HG02763 (cell line): ENCODE measurements at regions not wholly inside any gene's neighbourhood (a gene's known extent, or its start where the extent isn't known, plus 50 kb on each side); places are given as distances from the start of the nearest gene placed in this dataset.
"Not testable (repeated sequence)": the region's sequence is repeated elsewhere in the genome, so short reads cannot be mapped to it uniquely, and the experiment has no call there.

Source experiments
- ATAC-seq: cut with Tn5 transposase; IDR thresholded peaks from one replicate; pipeline ENCODE4 v1.9.1; 2021; ENCODE audit warnings: mild to moderate bottlenecking, moderate library complexity; ENCODE audit not compliant: unreplicated experiment

DNA sequence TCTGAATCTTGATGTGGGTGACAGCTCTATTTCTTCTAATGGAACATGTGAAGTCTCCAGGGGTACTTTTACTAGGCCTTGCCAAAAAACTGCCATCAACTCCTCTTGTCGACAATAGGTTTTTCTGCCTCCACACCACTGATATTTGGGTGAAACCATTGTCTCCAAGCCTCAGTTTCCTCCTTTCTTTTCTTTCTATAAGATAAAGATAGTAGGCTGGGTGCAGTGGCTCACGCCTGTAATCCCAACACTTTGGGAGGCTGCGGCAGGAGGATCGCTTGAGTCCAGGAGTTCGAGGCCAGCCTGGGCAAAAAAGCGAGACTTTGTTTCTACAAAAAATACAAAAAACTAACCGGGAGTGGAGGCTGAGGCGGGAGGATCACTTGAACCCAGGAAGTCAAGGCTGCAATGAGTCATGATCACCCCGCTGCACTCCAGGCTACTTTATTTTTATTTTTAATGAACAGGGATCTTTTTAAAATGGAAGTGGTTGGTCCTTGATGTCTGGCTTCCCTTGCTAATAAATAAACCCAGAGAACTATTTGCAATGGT, 159.9 kb upstream of the TNFAIP3 start:
- ATAC-seq = no peak

DNA sequence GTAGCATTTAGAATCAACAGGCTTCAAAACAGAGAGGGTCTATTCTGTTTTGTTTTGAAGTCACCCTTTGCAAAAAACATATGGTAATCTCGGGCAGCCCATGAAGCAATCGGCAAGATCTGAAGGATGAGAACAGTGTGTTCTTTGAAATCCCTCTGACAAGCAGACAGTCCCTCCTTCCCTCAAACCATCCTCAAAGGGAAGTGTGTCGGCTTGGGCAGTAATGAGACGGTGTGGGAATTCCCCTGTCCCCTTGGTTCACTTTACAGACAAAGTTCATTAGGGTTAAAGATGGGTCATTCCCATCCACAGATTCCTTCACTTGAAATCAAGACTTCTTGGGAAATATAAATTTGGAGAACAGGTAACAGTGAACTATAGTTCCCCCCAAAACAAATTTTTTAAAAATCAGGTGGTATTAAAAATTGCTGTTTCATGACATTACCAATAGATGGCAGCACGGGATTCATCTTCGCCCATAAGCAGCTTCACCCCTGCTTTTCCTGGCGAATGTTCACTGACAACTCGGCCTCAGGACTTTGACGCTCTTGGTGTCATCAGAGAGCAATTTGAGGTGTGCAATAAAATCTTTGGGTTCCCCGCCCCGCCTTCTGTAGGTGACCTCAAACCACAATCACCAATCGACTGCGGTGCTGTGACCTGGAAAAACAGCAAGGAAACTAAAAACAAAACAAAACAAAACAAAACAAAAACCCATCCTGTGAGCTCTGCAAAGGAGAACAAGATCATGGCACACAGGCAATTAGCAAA, 159.3 kb upstream of the TNFAIP3 start:
- peak; percentile 63 for ATAC-seq

DNA sequence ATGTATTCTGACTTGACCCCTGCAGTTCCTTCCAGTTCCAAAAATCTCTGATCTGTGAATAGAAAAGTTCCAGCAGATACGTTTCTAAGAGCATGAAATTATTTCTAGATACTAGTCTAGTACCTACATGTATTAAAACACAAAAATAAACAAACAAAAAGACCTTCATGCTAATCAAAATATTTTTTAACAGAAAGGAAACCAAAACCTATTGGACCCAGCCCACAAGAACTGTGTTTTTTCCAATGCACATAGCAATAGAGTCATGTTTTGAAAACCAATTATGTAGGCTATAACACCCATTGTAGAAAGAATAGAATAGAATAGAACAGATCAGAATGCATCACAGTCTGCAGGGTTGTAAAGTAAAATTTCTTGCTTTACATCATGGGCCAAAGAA, 158.6 kb upstream of the TNFAIP3 start:
- no peak for ATAC-seq

DNA sequence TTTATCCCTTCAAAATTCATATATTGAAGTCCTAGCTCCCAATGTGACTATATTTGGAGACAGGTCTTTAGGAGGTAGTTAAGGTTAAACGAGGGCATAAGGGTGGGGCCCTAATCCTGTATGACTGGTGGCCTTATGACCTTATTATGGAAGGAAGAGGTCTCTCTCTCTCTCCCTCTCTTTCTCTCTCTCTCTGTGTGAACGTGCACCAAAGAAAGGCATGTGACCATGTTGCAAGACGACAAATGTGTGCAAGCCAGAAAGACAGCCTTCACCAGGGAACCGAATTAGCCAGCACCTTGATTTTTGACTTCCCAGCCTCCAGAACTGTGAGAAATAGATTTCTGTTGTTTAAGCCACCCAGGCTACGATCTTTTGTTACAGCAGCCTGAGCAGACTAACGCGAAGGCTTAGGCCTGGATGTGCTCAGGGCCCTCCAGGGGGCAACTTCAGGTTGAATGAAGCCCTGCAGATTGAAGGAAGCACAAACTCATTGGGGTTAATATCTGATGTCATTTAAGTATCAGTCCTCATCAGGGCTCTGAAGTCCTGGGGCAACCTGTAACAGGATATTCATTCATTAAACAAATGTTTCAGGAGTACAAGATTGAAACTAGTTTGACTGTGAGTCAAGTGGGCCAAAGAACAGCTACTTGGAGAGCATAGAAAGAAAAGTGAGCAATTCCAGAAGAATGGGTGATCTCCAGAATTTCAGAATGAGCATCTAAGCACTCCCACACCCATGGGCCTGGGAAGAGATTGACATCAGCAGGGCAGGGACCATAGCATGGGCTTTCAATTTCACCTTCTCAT, 157.4 kb upstream of the TNFAIP3 start:
- ATAC-seq = no peak

DNA sequence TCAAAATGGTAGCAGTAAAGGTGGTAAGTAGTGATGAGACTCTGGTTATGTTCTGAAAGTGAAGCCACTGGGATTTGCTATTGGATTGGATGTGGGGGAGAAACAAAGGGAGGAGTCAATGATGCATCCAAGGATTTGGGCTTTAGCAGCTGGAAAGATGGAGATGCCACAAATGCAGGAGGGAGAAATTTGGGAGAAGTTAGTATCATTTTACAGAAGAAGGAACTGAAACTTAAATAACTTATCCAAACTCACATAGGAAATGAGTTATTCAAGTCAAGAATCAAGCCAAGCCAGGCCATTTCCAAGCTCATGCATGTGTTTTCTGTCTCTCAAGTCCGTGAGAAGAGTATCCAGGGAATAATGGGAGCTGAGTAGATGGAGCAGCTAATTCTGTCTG, 155.1 kb upstream of the TNFAIP3 start:
- no peak for ATAC-seq

DNA sequence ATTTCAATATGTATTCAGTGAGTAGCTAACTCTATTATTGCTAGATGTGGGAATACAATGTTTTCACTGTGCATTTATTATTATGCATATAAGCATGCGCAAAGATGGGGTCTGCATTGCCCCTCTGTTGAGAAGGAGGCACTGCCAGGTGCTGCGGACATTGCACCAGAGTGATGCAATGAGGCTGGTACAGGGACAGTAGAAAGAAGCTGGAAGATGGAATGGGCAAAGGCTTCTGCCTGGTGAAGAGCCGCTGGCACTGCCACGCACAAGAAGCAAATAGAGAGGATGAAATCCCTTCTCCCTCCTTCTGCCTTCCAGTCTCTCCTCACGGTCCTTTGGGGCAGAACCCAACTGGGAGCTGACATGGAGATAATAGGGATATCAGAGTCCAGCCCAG, 154.5 kb upstream of the TNFAIP3 start:
- no peak for ATAC-seq

DNA sequence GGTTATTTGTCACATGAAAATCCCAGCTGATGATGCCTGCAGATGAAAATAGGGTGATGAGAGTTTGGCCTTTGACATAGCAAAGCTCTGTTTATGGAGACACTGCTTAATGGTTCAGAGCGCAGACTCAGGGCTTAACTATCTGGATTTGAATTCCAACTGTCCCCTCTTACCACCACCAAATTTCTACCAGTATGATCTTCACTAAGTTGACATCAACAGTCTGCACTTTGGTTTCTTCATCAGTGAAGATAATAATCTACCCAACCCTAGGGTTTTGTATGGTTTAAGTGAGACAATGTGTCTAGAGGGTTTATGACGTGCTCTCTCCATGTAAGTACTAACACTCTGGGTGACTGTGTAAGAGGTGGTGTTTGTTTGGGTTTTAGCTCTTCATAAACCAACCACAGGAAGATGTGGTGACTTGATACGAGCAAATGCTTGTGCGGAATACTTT, 151.4 kb upstream of the TNFAIP3 start:
- no peak for ATAC-seq

DNA sequence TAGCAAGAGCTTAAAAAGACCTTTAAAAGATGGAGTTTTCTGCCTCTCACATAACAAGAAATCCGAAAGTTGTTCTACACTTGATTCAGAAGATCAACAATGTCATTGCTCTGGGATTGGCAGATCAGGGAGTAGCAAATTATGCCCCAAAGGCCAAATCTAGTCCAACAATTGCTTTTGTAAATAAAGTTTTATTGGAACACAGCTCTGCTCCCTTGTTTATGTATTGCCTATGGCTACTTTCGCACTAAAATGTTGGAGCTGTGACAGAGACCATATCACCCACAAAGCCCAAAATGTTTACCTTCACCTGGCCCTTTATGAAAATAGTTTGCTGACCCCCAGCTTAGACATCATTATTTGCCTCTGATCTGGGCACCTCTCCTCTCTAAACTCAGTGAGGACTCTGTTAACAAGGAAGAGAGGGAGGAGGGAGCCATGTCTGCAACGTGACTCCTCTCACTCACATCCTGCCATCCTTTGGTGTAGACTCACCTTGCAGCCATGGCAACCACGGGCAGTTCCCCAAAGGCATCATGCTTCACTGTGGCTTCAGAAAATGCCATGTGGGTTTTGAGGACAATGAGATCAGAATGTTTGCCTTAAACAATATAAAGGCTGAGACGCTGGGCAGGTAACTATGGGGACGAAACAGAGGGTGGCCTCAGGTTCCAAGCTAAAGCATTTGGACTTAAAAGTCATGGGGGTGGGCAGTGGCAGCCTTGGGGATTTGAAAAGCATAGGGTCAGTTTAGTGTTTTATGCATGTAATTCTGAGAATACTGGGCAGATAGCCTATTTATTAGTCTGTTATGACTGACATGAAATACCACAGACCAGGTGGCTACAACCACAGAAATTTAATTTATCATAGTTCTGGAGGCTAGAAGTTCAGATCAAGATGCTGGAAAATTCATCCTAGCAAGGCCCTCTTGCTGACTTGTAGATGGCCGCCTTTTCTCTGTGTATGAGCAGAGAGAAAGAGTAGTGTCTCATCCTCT, 149.7 kb upstream of the TNFAIP3 start:
- no peak for ATAC-seq

DNA sequence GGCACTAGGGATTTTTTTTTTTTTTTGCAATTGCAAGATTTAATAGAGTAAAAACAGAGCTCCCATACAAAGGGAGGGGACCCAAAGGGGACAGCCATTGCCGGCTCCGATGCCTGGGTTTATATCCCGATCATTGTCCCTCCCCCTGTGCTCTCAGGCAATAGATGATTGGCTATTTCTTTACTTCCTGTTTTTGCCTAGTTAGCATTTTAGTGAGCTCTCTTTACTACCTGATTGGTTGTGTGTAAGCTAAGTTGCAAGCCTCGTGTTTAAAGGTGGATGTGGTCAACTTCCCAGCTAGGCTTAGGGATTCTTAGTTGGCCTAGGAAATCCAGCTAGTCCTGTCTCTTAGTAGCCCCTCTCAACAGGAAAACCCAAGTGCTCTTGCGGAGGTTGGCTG, 148.2 kb upstream of the TNFAIP3 start:
- not testable (repeated sequence) for ATAC-seq

DNA sequence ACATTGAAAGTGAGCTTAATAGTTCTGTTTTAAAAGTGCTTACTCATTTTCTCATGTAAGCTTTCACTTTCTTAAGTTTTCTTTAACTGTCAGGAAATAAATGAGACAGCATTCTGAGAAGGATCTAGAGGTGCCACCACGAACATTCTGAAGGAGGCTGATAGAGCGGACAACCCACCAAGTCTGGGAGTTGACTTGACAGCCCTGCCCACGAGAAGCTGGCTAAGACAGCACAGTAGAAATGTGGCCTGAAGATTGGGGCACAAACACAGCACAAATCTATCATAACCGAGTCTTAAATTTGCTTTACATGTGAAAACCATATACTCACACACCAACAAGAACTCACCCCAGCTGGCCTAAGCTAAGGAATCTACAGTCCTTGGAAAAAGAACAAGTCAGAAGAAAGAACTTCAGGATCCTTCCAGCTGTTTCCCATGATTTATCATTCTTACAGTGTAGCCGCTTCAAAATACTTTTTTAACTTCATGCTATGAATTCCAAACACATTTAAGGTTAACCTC, 144.2 kb upstream of the TNFAIP3 start:
- ATAC-seq = no peak

DNA sequence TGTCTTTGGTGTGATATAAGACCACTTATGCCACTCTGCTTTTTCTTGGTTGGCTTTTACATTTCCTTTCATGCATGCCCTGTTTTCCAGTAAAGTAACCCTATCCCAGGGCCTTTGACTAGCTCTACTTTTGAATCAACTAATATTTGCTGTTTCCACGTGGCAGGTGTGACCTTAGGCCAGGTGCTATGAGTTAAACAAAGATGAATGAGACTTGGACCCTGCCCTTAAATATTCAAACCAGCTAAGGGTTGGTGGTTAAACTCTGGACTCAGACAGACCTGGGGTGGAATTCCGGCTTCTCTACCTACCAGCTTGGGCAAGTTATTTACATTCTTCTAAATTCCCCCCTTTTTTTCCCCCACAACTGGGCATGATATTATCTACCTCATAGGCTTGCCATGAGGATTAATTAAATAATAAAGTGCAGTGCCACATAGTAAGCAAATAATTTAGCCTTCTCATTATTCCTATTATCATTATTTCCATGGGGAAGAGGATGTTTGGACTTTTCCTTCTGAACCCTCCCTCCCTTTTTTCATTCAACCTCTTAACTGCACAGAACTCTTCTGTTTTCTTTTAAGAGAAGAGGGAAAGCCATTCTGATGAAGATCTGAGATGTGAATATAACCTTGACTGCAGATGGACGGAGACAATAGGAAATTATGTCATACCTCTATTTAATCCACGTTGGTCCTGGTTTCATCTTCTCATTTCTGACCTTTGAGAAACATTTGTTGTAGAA, 143.6 kb upstream of the TNFAIP3 start:
- no peak for ATAC-seq

DNA sequence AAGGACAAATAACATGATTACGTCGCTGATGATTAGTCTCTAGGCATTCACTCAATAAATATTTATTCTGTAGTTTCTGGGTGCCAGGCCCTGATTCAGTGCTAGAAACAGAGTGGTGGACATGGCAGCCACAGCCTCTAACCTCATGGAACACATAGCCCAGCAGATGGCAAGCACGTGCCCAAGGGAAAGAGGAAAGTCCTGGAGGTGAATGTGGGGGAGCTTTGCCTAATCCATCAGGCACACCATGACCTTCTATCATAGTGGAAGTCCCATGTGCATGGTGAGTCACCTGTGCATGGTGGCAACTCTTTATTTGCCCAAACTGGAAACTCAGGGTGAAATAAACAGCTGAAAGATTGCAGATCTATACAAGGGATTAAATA, 143.0 kb upstream of the TNFAIP3 start:
- no peak for ATAC-seq

DNA sequence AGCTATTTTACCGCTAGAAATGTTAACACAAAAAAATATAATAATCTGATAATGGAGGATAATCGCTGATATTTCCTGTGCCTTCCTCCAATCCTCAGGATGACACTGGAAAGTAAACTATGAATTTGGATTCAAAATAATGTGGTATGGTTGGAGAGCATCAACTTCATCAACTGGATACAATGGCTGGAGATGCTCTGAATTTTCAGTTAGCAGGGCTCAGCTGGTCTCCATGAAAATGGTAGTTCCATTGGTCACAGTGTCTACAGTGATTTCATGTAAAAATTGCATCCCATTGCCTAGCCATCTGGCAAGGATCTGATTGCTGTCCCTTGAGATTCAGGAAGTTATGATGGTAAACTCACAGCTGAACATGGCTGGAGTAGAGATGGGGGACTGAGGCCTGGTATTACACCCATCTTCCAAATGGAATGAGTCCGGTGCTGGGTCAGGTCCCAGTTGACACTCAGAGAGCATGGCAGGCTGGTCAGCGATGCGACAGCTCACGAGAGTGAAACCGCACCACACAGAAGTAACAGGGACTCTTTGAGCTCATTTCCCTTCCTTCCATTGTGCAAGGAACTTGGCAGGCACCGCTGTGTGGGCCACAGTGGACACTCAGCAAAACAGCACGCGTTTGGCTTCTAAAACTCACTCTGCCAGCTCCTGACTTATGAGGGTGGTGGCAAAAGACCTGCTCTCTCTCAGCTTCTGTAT, 142.4 kb upstream of the TNFAIP3 start:
- ATAC-seq = no peak

DNA sequence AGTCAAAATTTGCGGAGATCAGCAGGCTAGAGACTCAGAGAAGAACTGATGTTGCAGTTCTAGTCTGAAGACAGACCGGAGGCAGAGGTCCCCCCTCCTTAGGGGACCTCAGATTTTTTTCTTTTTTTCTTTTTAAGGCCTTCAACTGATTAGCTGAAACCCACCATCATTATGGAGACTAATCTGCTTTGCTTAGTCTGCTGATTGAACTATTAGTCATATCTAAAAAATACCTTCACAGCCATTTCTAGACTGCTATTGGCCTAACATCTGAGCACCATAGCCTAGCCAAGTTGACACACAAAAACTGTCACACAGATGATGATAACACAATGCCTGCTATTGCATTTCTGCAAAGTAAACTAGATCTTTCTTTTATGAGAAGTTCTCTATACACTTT, 141.1 kb upstream of the TNFAIP3 start:
- no peak for ATAC-seq

DNA sequence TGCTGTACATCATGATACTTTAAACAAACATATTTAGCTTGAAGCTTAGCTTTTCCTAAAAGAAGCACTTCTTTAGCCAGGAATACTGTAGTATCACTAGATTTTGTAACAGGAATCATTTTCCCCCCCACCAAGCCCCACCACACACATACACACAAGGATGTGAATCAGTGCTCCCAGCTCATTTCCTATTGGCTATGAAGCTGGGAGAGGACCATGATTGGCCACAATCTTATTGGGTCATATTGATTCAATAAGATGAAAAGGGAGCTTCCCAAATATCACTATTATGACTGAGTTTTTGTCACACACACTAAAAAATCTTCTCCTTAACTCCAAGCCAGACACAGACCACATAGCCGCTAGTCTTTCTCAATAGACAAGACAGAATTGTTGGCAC, 140.5 kb upstream of the TNFAIP3 start:
- no peak for ATAC-seq

DNA sequence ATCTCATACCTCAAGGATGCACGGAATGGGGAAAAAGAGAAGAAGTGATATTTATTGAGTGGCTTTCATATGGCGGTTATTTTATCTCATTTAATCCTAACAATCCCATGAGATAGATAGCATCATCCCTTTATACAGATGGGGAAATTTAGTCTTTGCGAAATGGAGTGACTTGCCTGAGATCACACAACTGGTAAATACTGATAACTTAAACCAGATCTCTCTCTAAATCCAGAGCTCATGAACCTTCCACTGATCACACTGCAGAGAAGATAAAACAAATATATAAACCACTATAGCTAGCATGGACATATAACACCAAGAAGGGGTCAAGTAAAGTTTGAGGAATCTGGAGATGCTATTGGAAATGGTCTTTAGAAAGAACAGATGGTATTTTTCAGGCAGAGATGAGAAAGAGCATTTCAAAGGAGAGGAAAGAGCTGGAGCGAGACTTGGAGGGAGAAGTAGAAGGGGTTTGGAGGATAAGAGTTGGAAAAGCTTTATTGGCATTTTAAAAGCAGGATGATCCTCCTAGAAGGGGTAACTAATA, 139.8 kb upstream of the TNFAIP3 start:
- ATAC-seq = no peak

DNA sequence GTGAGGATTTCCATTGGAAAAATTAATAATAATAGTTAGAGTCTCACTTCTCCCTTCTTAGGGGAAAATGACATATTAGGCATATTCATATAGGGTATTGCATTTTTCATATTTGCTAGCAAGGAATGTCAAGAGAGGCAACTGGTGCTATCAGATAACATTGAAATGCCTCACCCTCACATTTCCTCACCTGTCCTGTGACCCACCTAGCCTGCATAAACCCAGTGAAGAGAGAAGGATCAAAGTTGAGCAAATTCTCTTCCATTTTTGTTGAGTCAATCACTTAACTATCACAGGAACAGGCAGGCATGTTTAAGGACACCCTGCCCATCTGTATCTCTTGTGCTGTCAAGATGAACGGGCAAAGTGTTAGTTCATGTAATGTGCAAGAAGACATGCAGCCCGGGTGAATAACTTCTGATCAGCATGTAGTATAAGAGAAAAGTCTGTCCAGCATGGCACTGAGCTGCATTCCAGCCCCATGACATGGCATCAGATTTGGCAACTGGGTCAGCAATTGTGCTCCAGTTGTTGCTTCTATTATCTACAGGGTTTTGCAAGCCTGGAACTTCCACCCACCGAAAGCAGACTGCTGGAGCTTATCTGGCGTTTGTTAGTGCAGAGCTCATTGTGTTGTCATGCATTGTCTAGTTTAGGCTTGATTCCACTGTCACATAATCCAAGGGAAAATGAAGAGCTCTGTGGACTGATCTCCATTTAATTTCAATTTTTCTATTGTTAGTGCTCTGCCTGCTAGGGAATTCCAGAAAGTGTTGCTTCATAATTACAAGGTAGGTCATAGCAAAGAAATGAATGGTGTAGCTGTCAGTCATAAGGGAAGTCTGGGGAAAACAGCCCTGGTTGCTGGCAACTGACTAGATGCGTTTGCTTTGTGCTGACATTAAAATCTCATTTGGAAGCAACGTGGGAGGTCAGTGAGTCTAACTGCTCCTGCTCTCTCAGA, 138.4 kb upstream of the TNFAIP3 start:
- ATAC-seq = no peak
